HG02970 (cell line): ENCODE measurements at regions not wholly inside any gene's neighbourhood (a gene's known extent, or its start where the extent isn't known, plus 50 kb on each side); places are given as distances from the start of the nearest gene placed in this dataset.
"Not testable (repeated sequence)": the region's sequence is repeated elsewhere in the genome, so short reads cannot be mapped to it uniquely, and the experiment has no call there.

Experiments used
- ATAC-seq: cut with Tn5 transposase; IDR thresholded peaks from one replicate; pipeline ENCODE4 v1.9.1; 2021; ENCODE audit warnings: mild to moderate bottlenecking, moderate library complexity, moderate number of reproducible peaks; ENCODE audit not compliant: unreplicated experiment, low FRiP score

DNA sequence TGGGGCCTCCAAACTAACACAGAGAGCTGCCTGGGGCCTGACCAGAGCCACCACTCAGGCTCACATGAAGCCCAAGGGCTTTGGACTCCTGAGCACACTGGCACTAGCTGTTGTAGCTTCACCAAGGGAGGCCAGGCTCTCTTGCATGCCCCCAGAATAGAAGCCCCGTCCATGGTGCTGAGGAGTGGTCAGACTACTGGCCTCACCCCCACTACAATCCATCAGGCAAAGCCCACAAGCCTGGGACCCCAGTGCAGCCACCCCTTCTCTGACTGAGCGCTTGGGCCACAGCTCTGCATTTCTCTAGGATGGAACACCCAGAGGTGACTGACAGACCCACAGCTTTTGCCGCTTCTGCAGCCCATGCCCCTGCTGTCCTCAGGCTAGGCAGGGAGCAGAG lies 180.8 kb downstream of the PYDC2 start:
- ATAC-seq = no peak

DNA sequence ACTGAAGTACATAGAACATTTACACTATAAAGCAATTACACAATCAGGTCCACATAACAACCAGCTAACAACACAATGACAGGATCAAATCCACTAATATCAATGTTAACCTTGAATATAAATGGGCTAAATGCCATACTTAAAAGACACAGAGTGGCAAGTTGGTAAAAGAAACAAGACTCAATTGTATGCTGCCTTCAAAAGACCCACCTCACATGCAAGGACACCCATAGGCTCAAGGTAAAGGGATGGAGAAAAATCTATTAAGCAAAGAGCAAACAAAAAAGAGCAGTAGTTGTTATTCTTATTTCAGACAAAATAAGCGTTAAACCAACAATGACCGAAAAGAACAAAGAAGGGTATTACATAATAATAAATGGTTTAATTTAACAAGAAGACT lies 183.3 kb downstream of the PYDC2 start:
- ATAC-seq = no peak

DNA sequence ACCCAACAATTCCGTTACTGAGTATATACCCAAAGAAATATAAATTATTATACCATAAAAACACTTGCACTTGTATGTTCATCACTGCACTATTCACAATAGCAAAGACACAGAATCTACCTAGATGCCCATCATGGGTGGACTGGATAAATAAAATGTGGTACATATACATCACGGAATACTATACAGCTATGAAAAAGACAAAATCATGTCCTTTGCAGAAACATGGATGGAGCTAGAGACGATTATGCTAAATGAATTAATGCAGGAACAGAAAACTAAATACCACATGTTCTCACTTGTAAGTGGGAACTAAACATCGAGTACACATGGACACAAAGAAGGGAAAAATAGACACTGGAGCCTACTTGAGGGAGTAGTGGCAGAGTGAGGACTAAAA lies 185.3 kb downstream of the PYDC2 start:
- ATAC-seq = no peak

DNA sequence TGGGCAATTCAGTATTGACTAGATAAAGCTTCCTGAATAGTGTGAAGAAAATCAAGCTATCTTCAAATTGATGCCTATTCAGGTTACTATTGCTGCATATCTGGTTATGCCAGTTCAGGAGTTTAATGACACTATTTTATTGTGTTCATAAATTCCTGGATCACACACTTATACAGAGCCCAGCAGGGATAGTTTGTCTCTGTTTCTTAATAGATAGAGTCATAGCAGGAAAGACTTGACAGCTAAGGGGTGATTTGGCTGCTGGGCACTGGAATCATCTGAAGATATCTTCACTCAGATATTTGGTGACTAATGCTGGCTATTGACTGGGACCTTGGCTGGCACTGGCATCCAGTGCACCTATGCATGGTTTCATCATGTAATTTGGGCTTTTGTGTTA lies 187.8 kb downstream of the PYDC2 start:
- ATAC-seq = no peak

DNA sequence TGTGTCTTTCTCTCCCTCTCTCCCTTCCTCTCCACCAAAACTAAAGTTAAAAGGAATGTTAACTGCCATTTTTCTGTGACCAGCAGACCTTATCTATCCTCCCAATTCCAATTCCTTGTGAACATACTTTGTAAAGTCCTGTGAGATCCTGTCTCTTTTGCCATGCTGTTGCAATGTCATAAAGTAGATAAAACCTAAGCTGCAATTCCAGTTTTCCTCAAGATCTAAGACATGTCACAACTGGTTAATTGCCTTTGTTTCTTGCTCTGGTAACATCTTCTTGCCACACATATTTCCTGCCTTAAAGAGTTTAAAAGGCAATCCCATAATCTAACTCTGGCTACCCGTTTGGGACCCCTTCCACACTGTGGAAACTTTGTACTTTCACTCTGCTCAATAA lies 188.7 kb downstream of the PYDC2 start:
- ATAC-seq = no peak

DNA sequence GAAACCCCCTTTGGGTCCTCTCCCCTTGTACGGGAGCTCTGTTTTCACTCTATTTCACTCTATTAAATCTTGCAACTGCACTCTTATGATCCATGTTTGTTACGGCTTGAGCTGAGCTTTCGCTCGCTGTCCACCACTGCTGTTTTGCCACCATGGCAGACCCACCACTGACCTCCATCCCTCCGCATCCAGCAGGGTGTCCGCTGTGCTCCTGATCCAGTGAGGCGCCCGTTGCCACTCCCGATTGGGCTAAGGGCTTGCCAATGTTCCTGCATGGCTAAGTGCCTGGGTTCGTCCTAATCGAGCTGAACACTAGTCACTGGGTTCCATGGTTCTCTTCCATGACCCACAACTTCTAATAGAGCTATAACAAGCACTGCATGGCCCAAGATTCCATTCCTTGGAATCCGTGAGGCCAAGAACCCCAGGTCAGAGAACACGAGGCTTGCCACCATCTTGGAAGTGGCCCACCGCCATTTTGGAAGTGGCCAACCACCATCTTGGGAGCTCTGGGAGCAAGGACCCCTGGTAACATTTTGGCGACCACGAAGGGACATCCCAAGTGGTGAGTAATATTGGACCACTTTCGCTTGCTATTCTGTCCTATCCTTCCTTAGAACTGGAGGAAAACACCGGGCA lies 197.9 kb downstream of the PYDC2 start:
- not testable (repeated sequence) for ATAC-seq

DNA sequence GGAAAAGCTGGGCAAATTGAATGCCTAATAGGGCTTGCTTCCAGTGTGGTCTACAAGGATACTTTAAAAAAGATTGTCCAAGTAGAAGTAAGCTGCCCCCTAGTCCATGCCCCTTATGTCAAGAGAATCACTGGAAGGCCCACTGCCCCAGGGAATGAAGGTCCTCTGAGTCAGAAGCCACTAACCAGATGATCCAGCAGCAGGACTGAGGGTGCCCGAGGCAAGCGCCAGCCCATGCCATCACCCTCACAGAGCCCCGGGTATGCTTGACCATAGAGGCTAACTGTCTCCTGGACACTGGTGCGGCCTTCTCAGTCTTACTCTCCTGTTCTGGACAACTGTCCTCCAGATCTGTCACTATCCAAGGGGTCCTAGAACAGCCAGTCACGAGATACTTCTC lies 201.2 kb downstream of the PYDC2 start:
- not testable (repeated sequence) for ATAC-seq

DNA sequence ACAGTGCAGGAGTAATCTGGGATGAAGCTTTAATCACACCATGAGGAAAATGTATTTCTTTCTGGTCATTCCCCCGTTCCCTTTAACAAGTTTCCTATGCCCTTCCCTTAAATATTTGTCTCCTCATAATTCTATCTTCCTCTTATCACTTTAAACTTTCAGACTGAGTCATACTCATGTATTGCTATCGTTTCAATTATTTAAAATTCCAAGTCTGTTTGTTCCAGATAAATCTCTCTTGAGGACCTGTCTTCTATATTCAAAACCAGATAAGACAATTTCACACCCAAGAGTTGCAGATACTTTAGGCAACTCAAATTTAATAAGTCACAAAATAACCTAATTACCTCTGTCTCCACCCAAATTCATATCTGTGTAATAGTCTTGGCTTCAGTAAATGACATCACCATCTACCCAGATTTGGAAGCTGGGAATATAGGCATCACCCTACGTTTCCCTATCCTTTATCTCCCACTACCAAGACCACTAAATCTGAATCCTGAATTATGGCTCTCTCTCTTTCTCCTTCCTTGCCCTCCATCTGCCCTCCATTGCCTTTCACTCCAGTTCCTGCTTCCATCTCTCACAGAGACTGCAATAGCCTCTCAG lies 220.1 kb downstream of the PYDC2 start:
- no peak for ATAC-seq

DNA sequence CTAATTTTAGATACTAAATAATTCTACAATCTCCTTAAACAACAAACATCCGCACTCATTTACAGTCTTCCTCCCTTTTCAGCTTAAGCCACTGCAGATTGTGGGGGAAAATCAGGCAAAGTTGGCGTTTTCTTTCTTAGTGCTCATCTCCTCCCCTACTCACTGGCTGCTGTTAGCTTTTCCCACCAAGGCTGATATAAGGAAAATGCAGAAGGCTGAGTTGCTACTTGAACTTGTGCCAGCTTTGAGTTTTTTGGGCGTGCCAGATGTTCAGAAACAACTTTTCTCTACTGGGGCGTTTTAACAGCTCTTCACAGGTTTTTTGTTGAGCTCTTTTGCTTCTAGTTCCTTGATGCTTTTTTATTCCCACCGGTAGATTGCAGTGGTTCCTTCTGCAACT lies 222.0 kb downstream of the PYDC2 start:
- no peak for ATAC-seq

DNA sequence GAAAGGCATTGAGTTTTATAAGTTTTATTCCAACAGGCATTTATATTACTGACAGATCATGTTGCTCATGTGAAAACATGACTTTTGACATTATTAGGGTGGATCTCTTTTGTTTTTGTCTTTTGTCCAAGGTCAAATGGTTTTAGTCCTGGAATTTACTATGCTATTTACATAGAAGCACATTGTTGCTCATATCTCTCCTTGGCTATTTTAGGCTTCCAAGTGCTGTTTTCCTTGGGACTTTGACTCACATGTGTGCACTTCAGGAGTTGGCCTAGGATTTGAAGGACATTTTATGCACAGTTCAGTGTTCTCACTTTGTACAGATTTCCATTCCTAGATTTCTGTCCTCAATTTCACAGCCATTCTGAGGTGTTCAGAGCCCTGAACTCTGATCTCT lies 225.7 kb downstream of the PYDC2 start:
- ATAC-seq = no peak

DNA sequence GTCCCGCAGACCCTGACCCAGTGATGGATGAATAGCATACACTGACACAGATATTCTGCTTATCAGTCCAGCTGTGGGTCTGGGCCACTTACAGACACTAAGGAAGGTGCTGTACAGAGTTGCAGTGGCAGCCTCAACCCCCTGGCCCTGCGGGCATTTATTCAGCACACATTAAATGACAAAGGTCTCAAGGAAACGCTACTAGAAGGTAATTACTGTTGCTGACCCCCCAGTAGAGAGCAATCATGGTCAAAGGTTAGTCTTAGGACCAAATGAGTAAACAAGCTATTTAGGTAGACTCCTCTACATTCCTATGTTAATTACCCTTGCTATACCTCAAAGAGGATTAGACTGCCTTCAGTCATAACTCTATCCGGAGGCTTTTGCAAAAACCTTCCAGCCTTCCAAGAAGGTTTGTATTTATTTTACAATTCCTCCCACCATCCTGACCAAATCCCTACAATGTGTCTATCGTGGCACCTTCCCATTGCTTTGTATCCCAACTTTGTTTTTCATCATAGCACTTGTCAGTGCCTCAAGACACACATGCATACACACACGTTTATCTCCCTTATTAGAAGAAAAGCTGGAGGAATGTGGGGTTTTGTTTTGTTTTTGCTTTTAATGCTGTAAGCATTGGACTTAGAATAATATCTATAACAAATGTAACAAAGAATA lies 227.9 kb downstream of the PYDC2 start:
- no peak for ATAC-seq

DNA sequence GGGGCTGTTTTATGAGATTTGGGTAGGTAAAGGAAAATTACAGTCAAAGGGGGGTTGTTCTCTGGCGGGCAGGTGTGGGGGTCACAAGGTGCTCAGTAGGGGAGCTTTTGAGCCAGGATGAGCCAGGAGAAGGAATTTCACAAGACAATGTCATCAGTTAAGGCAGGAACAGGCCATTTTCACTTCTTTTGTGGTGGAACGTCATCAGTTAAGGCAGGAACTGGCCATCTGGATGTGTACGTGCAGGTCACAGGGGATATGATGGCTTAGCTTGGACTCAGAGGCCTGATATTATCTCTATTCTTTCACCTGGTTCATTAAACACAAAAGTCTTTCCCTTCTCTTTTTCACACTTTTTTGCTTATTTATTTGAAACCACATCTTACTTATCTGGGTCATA lies 230.2 kb downstream of the PYDC2 start:
- not testable (repeated sequence) for ATAC-seq

DNA sequence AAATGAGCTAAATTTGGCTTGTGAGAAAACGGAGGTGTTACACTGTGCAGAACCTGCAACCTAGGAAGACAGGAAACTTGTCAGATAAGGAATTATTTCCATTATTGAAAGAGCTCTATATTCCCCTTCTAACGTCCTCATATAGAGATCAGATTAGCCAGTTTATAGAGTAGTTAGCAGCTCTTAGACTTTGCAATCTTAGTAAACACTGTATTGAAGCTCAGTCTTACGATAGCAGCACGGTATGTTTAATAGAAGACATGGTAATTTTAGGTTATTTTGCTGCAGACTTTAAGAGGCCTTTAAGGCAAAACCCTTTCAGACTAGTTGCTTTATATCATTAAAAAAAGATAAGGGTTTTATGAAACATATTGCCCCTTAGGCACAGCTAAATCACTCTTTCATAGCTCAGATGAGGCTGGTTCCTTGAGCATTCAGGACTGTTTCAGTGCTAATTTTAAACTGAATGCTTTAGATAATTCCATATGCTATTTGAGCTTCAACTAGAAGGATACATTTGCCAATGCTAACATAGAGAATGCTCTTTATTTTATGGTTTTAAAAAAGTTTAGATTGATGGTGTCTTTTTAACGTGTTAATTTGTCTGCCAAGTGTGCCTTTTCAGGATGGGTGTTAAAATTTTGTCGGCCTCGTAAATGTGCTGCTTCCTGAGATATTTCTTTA lies 234.3 kb downstream of the PYDC2 start:
- ATAC-seq = no peak

DNA sequence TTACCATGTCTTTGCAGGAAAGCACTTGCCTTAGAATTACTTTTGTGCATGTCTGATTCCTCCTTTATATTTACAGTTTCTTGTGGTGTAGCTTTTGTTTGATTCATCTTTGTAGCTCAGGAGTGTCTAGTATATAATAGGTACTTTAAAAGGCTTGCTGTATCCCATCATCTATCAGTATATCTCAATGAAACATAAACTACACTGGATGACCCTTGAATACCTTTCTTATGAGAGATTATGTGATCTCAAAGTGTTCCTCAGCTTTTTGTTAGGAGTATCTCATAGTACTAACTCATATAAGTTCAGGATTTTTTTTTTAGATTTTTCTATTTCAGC lies 234.8 kb downstream of the PYDC2 start:
- no peak for ATAC-seq

DNA sequence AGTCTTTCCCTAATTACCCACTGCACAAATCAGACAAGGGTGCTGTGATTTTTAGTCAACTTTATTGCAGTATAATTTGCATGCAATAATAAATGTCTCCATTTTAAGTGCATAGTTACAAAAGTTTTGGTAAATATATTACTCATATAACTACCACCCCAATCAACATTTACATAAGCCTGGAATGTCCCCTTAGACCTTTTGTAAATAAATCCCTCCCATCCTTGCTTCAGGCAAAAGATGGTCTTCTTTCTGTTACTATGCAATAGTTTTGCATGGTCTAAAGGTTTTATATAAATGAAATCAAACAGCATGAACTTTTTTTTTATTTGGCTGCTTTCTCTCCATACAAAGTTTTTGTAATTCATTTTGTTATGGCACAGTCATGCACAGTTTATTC lies 235.4 kb downstream of the PYDC2 start:
- ATAC-seq = no peak

DNA sequence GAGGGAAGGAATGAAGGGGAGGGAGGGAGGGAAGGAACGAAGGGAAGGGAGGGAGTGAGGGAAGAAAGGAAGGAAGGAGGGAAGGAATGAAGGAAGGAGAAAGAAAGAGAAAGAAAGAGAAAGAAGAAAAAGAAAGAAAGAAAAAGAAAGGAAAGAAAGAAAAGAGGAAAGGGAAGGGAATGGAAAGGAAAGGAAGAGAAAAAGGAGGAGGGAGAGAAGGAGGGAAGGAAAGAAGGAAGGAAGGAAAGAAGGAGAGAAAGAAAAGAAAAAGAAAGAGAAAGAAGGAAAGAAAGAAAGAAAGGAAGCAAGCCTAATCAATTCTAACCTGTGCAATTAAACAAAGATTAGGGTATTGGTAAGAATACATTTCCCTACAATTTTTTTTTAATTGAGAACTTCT lies 238.6 kb downstream of the PYDC2 start:
- ATAC-seq = no peak

DNA sequence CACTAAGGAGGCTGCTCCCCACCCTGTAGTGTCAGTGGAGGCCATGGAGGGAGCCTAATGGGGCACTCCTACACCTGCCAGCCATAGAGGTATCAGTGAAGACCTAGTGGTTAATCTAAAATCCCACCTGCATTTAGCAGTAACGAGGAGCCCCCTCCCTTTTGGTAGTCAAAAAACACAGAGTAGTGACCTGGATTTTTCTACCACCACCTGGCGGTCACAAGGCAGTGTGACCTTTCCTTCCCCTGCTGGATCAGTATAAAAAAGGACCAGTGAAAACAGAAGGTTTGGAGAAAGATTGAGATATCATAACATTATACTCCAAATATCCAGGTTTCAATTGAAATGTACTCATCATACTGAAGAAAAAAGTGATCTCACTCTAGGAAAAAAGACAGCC lies 241.2 kb downstream of the PYDC2 start:
- ATAC-seq = no peak

DNA sequence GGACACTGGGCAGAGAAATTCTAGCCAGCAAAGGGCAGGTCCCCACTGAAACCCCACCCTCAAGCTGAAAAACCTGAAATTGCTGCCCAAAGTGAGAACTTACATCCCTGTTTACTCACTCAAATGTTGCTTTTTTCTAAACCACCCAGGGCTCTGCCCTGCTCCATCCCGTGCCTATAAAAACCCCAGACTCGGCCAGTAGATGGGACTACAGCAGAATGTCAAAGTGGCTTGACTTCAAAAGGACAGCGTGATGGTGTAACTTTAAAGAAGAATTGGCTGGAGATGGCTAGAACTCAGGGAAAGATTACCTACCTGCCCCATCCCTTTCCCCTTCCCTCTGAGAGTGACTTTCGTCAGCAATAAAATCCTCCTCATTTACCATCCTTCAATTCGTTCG lies 246.9 kb downstream of the PYDC2 start:
- no peak for ATAC-seq

DNA sequence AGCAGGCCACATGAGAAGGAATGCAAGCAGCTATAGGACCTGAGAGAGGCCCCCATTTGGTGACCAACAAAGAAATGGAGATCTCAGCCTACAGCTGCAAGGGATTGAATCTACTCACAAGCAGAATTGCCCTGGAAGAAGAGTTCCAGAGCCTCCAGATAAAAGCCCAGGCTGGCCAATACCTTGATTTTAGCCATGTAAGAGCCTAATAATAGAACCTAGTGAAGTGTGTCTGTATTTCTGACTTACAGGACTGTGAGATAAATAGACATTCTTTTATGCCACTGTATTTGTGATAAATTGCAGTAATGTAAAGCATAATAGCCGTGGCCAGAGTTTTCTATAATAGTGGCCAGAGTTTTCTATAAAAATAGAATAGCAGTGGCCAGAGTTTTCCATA lies 254.6 kb downstream of the PYDC2 start:
- ATAC-seq = no peak

DNA sequence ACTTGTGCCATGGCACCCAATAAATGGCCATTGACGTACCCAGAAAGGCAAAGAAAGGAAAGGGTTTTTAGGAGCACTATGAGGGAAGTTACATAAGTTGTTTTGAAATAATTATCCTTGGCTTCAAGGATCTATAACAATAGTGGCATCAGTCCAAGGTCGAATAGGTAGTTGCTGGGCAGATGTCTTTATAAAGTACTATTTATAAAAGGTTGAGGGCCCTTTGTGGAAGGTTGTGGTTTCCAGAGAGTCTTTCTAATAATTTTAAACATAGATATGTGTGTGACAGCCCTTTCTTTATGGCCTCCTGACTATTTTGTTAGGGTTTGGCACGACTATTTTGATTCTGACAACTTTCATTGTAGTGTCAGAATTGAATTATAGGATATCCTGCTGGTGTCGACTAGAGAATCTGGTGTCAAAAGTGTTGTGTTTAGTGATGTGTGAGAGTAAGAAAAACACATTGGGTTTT lies 260.5 kb downstream of the PYDC2 start:
- no peak for ATAC-seq

DNA sequence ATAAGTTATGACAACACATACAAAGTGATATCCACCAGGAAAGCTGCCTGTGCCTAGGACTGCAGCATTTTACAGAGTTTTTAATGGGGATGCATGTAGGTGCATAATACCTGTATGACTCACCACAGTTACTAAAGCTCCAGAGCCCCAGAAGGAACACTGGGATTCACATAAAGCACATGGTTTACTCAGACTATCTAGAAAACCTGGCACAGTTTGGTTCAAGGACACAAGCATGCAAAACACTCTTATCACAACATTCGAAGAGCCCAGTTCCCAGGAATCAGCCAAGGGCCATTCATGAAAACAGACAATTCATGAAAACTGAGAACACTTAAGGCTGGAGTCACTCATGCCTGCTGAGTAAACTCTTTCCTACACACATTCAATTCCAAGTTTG lies 261.0 kb downstream of the PYDC2 start:
- no peak for ATAC-seq

DNA sequence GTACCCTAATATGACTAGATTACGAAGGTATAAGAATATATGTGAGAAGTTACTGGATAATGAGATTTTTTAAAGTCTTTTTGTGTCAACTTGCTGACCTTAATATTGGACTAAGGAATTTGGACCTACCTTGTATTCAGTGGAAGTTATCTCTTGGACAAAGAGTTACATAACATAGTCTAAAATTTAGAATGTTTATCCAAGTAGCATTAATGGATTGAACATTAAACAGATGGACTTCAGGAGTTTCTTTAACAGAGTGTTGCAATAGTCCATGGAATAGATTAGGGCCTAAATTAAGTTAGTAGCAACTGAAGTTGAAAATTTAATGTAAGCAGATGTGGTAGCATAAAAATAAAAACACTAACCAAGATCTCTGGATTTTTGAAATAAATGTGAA lies 266.4 kb downstream of the PYDC2 start:
- ATAC-seq = no peak
